Sigmoid colon (tissue), 4 donors: ENCODE measurements at regions not wholly inside any gene's neighbourhood (a gene's known extent, or its start where the extent isn't known, plus 50 kb on each side); places are given as distances from the start of the nearest gene placed in this dataset.

Experiments
- CTCF ChIP-seq, 4 experiments: fragments of 450-650 bp in 3 of 4; fragments of 200-600 bp in 1 of 4; IDR thresholded peaks; one replicate each; pipeline ENCODE4 v1.5.1; 2016 to 2019; ENCODE audit warnings: antibody characterized with exemption in 4 of 4, mild to moderate bottlenecking in 3 of 4, moderate library complexity in 2 of 4
- POLR2AphosphoS5 ChIP-seq, 4 donors: sonication (generic); formaldehyde crosslinking; IDR thresholded peaks; one replicate each; pipeline ENCODE4 v1.6.1; 2017; ENCODE audit warnings: antibody characterized with exemption in 4 of 4

DNA sequence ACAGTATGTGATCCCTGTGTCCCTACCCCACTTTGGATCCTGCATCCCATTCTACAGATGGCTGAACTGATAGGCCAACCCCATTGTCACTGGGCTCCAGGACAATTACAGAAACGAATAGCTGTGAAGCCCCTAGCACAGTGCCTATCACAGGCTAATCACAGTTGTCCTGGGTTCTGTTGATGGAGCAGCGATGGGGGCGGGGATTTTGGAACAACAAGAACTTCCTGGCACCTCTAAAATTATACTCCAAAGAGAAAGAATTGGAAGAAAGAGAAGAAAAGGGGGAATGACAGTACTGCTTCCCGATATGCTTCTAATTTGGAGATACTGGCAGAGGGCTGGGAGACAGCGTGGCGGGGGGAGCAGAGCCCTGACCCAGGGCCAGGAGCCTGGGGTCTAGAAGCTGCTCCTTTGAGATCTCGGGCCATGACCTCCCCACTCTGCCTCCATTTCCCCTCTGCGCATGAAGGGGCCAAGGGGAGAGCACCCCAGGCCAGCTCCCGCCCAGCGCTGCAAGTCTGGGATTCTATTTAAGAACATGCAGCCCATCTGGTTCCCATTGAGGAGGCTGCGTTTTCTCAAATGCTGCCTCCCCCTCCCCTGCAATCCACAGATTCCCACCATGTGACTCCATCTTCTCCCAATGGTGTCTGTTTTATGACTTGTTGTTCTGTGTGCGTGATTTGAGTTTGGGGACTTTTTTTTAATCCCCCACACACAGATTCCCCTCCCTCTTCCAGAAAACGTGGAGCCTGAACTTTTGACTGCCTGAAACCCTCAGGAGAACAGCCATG is 202.7 kb downstream of the CYP26B1 start:
- TF ChIP-seq CTCF (IDR thresholded peaks at IDR 0.05) (no peak), POLR2AphosphoS5 (IDR thresholded peaks at IDR 0.05) (no peak)
